Endothelial cell of umbilical vein (primary cell): ENCODE measurements at regions not wholly inside any gene's neighbourhood (a gene's known extent, or its start where the extent isn't known, plus 50 kb on each side); places are given as distances from the start of the nearest gene placed in this dataset.

Source experiments
- BruUV-seq: library from RNA; stranded (reverse); fragments of 400-500 nt; replicated peaks from 2 replicates; lab custom pipeline; 2021; lab: Mats Ljungman, UMichigan
- CTCF ChIA-PET: fragments of 300-600, 350-600 bp; sonication (Branson Sonifier 250); formaldehyde crosslinking; loops from one replicate; lab custom pipeline; 2021; ENCODE audit warnings: antibody characterized with exemption, inconsistent platforms; lab: Charles Lee
- POLR2A ChIA-PET: fragments of 300-600, 350-600 bp; sonication (Branson Sonifier 250); formaldehyde crosslinking; loops from one replicate; lab custom pipeline; 2021; ENCODE audit warnings: antibody characterized with exemption, inconsistent platforms; lab: Charles Lee
- DNase-seq: peaks from one replicate; pipeline ENCODE4 v3.0.0-alpha.2; 2011; ENCODE audit warnings: low read depth, low spot score
- FAIRE-seq: peaks from 2 replicates; lab custom pipeline; 2011; peaks lifted over from hg19 to GRCh38; lab: Jason Lieb, UNC
- H2AFZ ChIP-seq: 2 replicates; pipeline ENCODE4 v1.6.0; 2012; ENCODE audit warnings: low read depth, low read length, control low read depth, inconsistent platforms
- H3K27ac ChIP-seq: 2 replicates; pipeline ENCODE4 v1.5.1; 2011; ENCODE audit warnings: low read depth, mild to moderate bottlenecking, control low read depth, low read length, moderate library complexity; ENCODE audit not compliant: insufficient read depth
- H3K27me3 ChIP-seq, 2 experiments: 2 replicates each; pipeline versions ENCODE4 v1.6.0 to v1.6.1; 2011; ENCODE audit warnings: low read length in 2 of 2, mixed read lengths in 1 of 2; ENCODE audit not compliant: control insufficient read depth in 2 of 2, insufficient read depth in 2 of 2
- H3K36me3 ChIP-seq, 2 experiments: 2 replicates in 1 of 2; 3 replicates in 1 of 2; pipeline ENCODE4 v1.5.1; 2011; ENCODE audit warnings: low read length in 2 of 2, mild to moderate bottlenecking in 1 of 2, moderate library complexity in 1 of 2; ENCODE audit not compliant: control insufficient read depth in 2 of 2, insufficient read depth in 2 of 2; ENCODE audit errors: extremely low read depth in 1 of 2
- H3K4me1 ChIP-seq: 3 replicates; pipeline ENCODE4 v1.5.1; 2011; ENCODE audit warnings: mild to moderate bottlenecking, low read length; ENCODE audit not compliant: control insufficient read depth, insufficient read depth; ENCODE audit errors: extremely low read depth
- H3K4me2 ChIP-seq: 2 replicates; pipeline ENCODE4 v1.6.1; 2011; ENCODE audit warnings: low read length, control low read depth, mixed read lengths; ENCODE audit not compliant: insufficient read depth
- H3K4me3 ChIP-seq, 3 experiments: fragments of 200-600 bp in 1 of 3; sonication (generic), shearing (Covaris generic) in 1 of 3; replicated peaks in 1 of 3; 2 replicates each; pipeline ENCODE4 v1.5.1; 2011 to 2016; ENCODE audit warnings: control low read depth in 3 of 3, low read length in 3 of 3, mild to moderate bottlenecking in 2 of 3, inconsistent platforms in 1 of 3, low read depth in 1 of 3, moderate library complexity in 1 of 3; ENCODE audit not compliant: insufficient read depth in 1 of 3
- H3K79me2 ChIP-seq: 2 replicates; pipeline ENCODE4 v1.6.0; 2012; ENCODE audit warnings: low read length, inconsistent platforms; ENCODE audit not compliant: control insufficient read depth, insufficient read depth
- H3K9ac ChIP-seq: replicated peaks from 2 replicates; pipeline ENCODE3; 2011; ENCODE audit warnings: low read length, control low read depth; ENCODE audit not compliant: insufficient read depth; ENCODE audit errors: extremely low read depth
- H3K9me1 ChIP-seq: replicated peaks from 3 replicates; pipeline ENCODE4 v1.6.0; 2011; ENCODE audit warnings: mild to moderate bottlenecking, low read length; ENCODE audit not compliant: control insufficient read depth, insufficient read depth; ENCODE audit errors: extremely low read depth
- H3K9me3 ChIP-seq: replicated peaks from 2 replicates; pipeline ENCODE4 v1.5.1; 2012; ENCODE audit warnings: low read length, inconsistent platforms; ENCODE audit not compliant: control insufficient read depth, insufficient read depth
- H4K20me1 ChIP-seq: replicated peaks from 2 replicates; pipeline ENCODE3; 2011; ENCODE audit warnings: mild to moderate bottlenecking, low read length; ENCODE audit not compliant: control insufficient read depth, insufficient read depth; ENCODE audit errors: extremely low read depth
- EZH2 ChIP-seq: IDR thresholded peaks from 2 replicates; pipeline ENCODE4 v1.6.1; 2012; ENCODE audit warnings: borderline replicate concordance, low read depth, mild to moderate bottlenecking, moderate library complexity, low read length, inconsistent platforms; ENCODE audit not compliant: severe bottlenecking
- FOS ChIP-seq: IDR thresholded peaks from 2 replicates; pipeline ENCODE4 v1.6.1; 2011; ENCODE audit warnings: mild to moderate bottlenecking, low read length, moderate library complexity, borderline replicate concordance; ENCODE audit not compliant: insufficient read depth
- GATA2 ChIP-seq: IDR thresholded peaks from 2 replicates; pipeline ENCODE4 v1.7.0; 2011; ENCODE audit warnings: low read depth, mild to moderate bottlenecking, moderate library complexity, mixed read lengths, low read length; ENCODE audit not compliant: insufficient read length, insufficient read depth
- JUN ChIP-seq: IDR thresholded peaks from 2 replicates; pipeline ENCODE4 v1.6.1; 2011; ENCODE audit warnings: borderline replicate concordance, low read depth; ENCODE audit not compliant: insufficient read length, insufficient read depth
- MYC ChIP-seq: IDR thresholded peaks from one replicate; pipeline ENCODE4 v1.6.1; 2011; ENCODE audit warnings: mild to moderate bottlenecking, low read depth, low read length
- POLR2A ChIP-seq: IDR thresholded peaks from 2 replicates; pipeline ENCODE4 v1.6.1; 2012; ENCODE audit warnings: low read depth, mild to moderate bottlenecking, control low read depth, low read length
- POLR2AphosphoS5 ChIP-seq: IDR thresholded peaks from 2 replicates; pipeline ENCODE4 v1.6.1; 2012; ENCODE audit warnings: low read depth, mild to moderate bottlenecking, control low read depth, low read length, moderate library complexity; ENCODE audit not compliant: insufficient read depth
- dilution Hi-C: fragments of 300-500 bp; cut with MboI; formaldehyde crosslinking; loops from one replicate; pipeline ENCODE4 v1.15.0; 2019; ENCODE audit warnings: low sequenced_read_pairs; ENCODE audit not compliant: extremely low pct_ligation_motif_present
- intact Hi-C: fragments of 100-400 bp; cut with micrococcal nuclease; formaldehyde crosslinking; loops from one replicate; pipeline ENCODE4 v1.10.0; 2022
- TF ChIP-seq, protein P1 (sequence below), 2 donors: IDR thresholded peaks; 1 replicate in 1 of 2; 2 replicates in 1 of 2; pipeline ENCODE4 v1.5.1; 2011; ENCODE audit warnings: low read length in 2 of 2, mild to moderate bottlenecking in 2 of 2, moderate library complexity in 2 of 2, control low read depth in 1 of 2, inconsistent platforms in 1 of 2, low read depth in 1 of 2; ENCODE audit not compliant: insufficient read depth in 1 of 2; ENCODE audit errors: extremely low read depth in 1 of 2
- TF ChIP-seq, protein P2 (sequence below): IDR thresholded peaks from 2 replicates; pipeline ENCODE4 v1.6.1; 2011; ENCODE audit not compliant: insufficient read depth, insufficient read length

DNA sequence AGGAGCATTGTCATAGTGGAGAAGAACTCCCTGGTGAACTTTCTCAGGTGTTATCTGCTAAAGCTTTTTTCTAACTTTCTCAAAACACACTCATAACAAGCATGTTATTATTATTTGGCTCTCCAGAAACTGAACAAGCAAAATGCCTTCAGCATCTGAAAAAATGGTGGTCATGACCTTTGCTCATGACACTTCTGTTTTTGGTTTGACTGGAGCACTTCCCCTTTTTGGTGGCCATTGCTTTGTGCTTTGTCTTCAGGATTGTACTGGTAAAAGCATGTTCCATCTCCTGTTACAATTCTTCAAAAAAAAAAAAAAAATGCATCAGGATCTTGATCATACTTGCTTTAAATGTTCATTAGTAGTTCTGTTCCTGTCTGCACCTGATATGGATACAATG is 1241.6 kb upstream of the USP15 start:
- Histone ChIP-seq H3K9me1 (no peaks in the 10 kb centered on the region), H3K4me3 (no peak overlapping the region), H3K9me3 (peaks cover 4% of the 10 kb centered on the region), H4K20me1 (no peaks in the 10 kb centered on the region), H3K36me3 (no peaks in the 10 kb centered on the region), H3K27me3 (no peaks in the 10 kb centered on the region), H3K4me1 (no peaks in the 10 kb centered on the region), H3K79me2 (no peaks in the 10 kb centered on the region), H3K27ac (no peak overlapping the region), H3K9ac (no peak overlapping the region), H2AFZ (no peak overlapping the region), H3K4me2 (no peak overlapping the region)
- dilution Hi-C loops (no loop called here), intact Hi-C loops (no loop called here)
- FAIRE-seq, result no peak
- ChIA-PET CTCF (no interaction called here), POLR2A (no interaction called here)
- TF ChIP-seq GATA2 (no peak), POLR2A (no peak), FOS (no peak), JUN (no peak), POLR2AphosphoS5 (no peak)
- TF ChIP-seq, protein P1, sequence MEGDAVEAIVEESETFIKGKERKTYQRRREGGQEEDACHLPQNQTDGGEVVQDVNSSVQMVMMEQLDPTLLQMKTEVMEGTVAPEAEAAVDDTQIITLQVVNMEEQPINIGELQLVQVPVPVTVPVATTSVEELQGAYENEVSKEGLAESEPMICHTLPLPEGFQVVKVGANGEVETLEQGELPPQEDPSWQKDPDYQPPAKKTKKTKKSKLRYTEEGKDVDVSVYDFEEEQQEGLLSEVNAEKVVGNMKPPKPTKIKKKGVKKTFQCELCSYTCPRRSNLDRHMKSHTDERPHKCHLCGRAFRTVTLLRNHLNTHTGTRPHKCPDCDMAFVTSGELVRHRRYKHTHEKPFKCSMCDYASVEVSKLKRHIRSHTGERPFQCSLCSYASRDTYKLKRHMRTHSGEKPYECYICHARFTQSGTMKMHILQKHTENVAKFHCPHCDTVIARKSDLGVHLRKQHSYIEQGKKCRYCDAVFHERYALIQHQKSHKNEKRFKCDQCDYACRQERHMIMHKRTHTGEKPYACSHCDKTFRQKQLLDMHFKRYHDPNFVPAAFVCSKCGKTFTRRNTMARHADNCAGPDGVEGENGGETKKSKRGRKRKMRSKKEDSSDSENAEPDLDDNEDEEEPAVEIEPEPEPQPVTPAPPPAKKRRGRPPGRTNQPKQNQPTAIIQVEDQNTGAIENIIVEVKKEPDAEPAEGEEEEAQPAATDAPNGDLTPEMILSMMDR (IDR thresholded peaks at IDR 0.05; ENCODE audit: extremely low read depth in 1 of 2, insufficient read depth in 1 of 2, low read depth in 1 of 2, low read length in 2 of 2), result no peak
- no TSS peak for BruUV-seq
- no peak for DNase-seq

DNA sequence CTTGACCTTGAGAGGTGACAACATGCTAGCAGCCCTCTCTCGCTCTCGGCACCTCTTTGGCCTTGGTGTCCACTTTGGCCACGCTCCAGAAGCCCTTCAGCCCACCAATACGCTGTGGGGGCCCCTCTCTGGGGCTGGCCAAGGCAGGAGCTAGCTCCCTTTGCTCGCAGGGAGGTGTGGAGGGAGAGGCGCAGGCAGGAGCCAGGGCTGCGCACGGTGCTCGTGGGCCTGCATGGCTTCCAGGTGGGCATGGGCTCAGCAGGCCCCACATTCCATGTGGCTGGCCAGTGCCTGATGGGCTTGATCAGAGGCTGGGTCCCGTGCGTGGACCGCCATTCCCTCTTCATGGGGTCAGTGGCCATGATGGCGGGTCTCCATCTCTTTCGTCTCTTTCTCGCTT is 1237.0 kb upstream of the USP15 start:
- DNase-seq (no peak), FAIRE-seq (no peak)
- H2AFZ ChIP-seq, result no peak overlapping the region
- intact Hi-C loops, result no loop called here
- H3K4me3 ChIP-seq, result no peak overlapping the region
- H3K9me3 ChIP-seq, result peaks cover 4% of the 10 kb centered on the region
- H3K9me1 ChIP-seq, result no peaks in the 10 kb centered on the region
- H3K9ac ChIP-seq, result no peak overlapping the region
- ChIA-PET CTCF (no interaction called here), POLR2A (no interaction called here)
- no peak overlapping the region for H3K4me2 ChIP-seq
- dilution Hi-C loops, result no loop called here
- H4K20me1 ChIP-seq, result no peaks in the 10 kb centered on the region
- H3K79me2 ChIP-seq, result no peaks in the 10 kb centered on the region
- no TSS peak for BruUV-seq
- no peaks in the 10 kb centered on the region for H3K27me3 ChIP-seq
- TF ChIP-seq JUN (no peak), EZH2 (no peak), POLR2AphosphoS5 (no peak), POLR2A (no peak), FOS (no peak), GATA2 (no peak), MYC (no peak)
- TF ChIP-seq, protein P2, sequence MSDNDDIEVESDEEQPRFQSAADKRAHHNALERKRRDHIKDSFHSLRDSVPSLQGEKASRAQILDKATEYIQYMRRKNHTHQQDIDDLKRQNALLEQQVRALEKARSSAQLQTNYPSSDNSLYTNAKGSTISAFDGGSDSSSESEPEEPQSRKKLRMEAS, result no peak
- TF ChIP-seq, protein P1 (IDR thresholded peaks at IDR 0.05; ENCODE audit: extremely low read depth in 1 of 2, insufficient read depth in 1 of 2, low read depth in 1 of 2, low read length in 2 of 2), result no peak
- no peak overlapping the region for H3K27ac ChIP-seq
- no peaks in the 10 kb centered on the region for H3K36me3 ChIP-seq
- H3K4me1 ChIP-seq, result no peaks in the 10 kb centered on the region
